NCI-H128 (cell line): ENCODE measurements at regions not wholly inside any gene's neighbourhood (a gene's known extent, or its start where the extent isn't known, plus 50 kb on each side); places are given as distances from the start of the nearest gene placed in this dataset.
A peak's percentile ranks its signal among the peaks of the same experiment; 100 is the strongest.
"Not testable (repeated sequence)": the region's sequence is repeated elsewhere in the genome, so short reads cannot be mapped to it uniquely, and the experiment has no call there.

ENCODE experiments used
- DNase-seq: peaks from one replicate; lab custom pipeline; 2025; ENCODE audit not compliant: unreplicated experiment; lab: John Stamatoyannopoulos, UW

GRCh38 chr10:33913194-33913593 lies 578.7 kb upstream of the NRP1 start:
- DNase-seq, result no peak

DNA sequence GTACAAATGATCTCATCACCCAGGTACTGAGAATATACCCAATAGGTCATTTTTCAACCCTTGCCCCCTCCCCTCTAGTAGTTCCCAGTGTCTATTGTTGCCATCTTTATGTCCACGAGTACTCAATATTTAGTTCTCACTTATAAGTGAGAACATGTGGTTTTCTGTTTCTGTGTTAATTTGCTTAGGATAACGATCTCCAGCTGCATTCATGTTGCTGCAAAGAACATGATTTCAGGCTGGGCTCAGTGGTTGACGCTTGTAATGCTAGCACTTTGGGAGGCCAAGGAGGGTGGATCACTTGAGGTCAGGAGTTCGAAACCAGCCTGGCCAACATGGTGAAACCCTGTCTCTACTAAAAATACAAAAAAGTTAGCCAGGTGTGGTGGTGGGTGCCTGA lies 575.0 kb upstream of the NRP1 start:
- DNase-seq, result not testable (repeated sequence)

- no peak for DNase-seq
Measured at GRCh38 chr10:33901166-33901565, 566.7 kb upstream of the NRP1 start.

DNA sequence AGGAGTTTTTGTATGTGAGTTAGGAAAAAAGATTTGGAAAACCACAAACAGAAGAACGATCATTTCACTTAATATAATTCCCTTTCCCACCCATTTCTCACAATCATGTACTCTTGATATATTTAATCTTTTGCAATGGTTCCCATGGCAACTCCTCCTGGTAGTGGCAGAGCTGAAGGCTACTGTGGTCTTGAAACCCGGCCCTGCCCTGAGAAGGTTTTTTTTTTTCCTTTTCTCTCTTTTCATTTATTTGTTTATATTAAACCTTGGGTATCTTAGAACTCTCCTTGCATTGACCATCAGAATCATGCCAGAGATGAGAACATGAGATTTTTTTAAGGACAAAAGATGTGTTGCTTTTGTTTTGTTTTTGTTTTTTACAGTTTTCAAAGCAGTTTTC lies 566.1 kb upstream of the NRP1 start:
- no peak for DNase-seq

GRCh38 chr10:33899578-33900531 lies 565.4 kb upstream of the NRP1 start:
- DNase-seq, result no peak

GRCh38 chr10:33897291-33897752 lies 562.9 kb upstream of the NRP1 start:
- DNase-seq, result peak; percentile 14

DNA sequence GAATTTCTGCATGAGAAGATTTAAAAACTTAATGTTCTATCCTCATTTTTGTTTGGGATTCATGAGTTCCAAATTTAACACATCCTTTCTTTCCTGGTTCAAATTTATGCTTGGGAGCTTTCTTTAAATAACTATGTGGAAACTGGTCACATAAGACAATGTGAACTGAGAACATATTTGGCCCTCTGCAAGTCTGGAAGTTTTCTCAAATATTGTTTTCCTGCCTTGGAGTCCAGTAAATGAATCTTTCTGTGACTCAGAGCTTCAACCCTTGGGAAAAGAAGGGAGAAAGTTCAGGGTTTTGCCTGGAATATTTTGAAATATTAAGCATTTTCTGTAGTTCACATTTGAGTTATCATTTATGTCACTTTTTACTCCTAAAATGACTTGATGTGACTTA lies 559.0 kb upstream of the NRP1 start:
- no peak for DNase-seq

DNA sequence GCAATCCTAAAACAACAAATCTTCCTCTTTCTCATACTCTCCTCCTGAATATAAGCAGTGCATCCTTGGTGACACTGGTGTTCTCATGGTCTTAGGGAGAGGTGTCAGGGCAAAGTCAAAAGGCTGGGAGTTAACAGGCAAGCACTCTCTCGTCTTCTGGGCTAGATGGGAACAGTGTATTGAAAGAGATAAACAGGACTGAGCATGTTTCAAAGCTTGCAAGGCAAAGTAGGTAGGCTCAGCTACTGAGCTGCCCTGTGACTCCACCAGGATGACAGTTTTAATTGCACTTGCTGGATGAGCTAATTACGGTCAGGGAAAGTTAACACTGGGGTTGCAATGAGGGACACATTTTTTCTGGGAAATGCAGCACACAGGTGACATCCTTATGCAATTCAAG lies 554.9 kb upstream of the NRP1 start:
- no peak for DNase-seq

GRCh38 chr10:33887188-33887587 lies 552.7 kb upstream of the NRP1 start:
- no peak for DNase-seq

DNA sequence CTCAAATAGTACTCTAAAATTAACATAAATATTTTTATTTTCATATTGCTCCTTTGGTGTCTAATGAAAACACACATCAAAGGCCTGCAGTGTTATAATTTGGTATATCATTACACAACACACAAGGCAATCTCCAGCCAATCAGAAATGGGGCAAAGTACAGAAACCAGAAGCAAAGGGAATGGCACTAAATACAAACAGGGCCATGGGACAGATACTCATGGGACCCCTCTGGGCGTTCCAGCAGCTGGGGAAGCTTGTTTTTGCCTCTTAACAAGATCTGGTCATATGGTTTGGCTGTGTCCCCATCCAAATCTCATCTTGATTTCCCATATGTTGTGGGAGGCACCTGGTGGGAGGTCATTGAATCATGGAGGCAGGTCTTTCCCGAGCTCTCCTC lies 551.8 kb upstream of the NRP1 start:
- no peak for DNase-seq

DNA sequence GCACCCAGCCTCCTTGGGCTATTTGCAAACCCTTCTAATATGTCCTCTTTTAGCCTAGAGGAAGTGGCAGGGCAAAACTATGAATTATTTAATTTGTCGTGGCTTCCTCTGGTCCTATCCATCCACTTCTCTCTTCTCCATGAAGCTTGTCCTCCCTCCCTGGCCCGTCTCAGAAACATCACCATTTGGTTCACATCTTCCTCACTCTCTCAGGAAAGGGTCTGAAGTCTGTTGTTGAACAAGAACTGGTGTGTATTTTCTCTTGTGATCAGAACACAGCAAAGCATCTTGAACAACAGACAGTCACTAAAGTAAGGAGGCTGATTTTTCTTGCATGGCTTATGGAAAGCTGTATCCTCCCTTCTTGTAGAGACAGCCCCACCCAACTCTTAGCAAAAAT lies 550.1 kb upstream of the NRP1 start:
- no peak for DNase-seq

- DNase-seq, result no peak
Measured at GRCh38 chr10:33883881-33884280, 549.4 kb upstream of the NRP1 start.

- DNase-seq, result no peak
Measured at GRCh38 chr10:33882996-33883395, 548.5 kb upstream of the NRP1 start.

DNA sequence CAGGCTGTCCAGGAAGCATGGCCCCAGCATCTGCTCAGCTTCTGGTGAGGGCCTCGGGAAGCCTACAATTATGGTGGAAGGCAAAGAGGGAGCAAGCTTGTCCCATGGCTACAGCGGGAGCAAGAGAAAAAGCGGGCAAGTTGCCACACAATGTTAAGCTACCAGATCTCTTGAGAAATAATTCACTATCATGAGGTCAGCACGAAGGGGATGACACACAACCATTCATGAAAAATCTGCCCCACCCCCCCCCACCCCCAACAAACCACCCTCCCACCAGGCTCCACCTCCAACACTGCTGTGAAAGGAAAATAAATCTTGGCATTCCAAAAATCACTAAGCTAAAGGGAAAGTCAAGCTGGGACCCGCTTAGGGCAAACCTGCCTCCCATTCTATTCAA lies 545.8 kb upstream of the NRP1 start:
- no peak for DNase-seq

DNA sequence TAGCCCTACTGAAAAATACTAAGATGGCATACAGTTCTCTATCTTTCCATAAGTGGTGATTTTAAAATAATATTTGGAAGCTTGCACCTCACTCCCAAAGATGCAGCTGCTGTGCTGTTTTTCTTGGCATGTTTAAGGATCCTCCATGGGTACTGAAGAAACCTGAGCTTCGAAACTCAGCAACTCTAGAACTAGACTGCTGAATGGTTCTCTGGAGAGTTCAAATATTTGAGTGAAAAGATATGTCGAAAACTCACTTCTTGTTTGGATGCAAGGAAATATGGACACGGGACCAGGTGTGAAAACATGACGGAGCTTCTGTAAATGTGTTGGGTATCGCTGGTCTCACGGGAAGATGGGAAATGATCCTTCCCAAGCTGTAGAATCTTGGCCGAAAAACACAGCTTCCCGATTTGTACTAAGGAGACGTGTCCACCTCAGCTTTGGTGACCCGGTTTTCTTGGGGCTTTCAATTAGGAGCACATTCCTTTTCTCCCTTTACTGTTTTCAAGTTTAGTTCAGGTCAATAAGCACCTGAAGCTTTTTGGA lies 543.8 kb upstream of the NRP1 start:
- no peak for DNase-seq

- DNase-seq, result no peak
Measured at GRCh38 chr10:33876584-33877400, 542.3 kb upstream of the NRP1 start.

- no peak for DNase-seq
Measured at GRCh38 chr10:33875924-33876583, 541.6 kb upstream of the NRP1 start.

- DNase-seq, result no peak
Measured at GRCh38 chr10:33871061-33871956, 536.8 kb upstream of the NRP1 start.

DNA sequence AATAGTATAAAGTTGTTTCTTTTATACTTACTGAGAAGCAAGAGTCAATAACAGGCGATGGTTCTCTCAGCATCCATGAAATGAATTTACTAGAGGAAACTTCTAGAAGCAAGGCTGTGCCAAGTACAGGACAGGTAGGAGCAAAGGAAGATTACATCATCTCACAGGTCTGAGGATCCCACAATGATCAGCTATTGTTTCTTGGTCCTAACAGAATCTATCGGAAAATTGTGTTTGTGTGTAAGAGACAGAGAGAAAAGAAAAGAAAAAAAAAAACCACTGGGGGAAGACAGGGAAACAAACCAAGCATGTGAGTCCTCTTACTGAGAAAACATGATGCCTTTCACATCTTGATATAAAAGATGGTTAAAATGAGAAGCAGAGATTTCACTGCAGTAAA lies 535.0 kb upstream of the NRP1 start:
- DNase-seq, result no peak

GRCh38 chr10:33869028-33869427 lies 534.6 kb upstream of the NRP1 start:
- no peak for DNase-seq
